ENCODE measurements at regions not wholly inside any gene's neighbourhood (a gene's known extent, or its start where the extent isn't known, plus 50 kb on each side); places are given as distances from the start of the nearest gene placed in this dataset.

DNA sequence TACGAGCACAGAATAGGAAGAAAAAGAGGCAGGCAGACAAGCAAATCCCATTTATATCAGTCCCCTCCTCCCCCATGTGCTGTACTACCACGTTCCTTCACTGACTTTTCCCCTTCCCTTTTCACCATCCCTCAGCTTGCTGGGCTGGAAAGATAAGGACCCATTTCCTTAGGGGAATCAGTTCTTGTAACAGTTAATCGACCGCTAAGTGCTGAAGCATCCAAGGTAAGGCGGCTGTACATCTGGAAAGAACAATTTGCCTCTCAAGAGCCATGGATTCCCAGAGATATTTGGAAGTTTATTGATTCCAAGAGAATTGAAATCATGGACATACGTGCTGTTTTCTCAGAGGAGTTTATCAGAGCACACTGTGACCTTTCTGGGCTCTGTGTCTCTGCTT, 1688.0 kb downstream of the STIM2 start:
- DNase-seq, result no peak

- no peak for DNase-seq
Measured at GRCh38 chr4:28555866-28556265, 1695.2 kb downstream of the STIM2 start.

- no peak for DNase-seq
Measured at GRCh38 chr4:28557755-28558154, 1697.1 kb downstream of the STIM2 start.

DNA sequence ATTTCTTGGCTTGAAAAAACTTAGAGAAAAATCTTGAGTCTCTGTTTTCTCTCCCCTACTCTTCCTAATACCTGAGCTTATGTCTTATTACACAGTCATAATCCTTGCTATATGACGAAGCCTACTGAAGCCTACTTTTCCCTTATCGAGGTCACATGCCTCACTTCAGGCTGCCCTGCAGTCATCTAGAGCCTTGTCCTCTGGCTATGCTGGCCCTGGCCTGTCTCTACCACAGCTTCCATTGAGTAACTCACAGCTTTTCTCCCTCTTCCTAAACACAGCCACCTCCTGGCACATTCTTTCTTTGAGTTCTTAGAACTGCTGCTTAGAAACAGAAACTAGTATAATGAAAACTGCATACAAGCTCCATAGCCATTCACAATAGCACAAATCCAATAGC, 1698.3 kb downstream of the STIM2 start:
- no peak for DNase-seq

DNA sequence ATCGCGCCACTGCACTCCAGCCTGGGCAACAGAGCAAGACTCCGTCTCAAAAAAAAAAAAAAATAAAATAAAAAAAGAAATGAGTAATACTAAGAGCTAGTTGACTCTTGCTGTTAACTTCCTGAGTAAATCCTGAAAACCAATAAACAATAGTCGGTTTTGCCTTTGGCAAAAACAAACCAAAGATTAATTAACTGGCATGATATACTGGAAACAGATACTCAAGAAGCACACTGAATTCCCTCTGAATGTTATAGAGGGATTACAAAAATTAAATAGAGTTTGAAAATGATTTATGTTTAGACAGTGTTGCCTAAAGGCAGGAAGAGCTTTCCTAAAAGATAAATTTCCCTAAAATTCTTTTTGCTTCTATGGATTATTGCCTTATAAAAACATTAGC, 1702.3 kb downstream of the STIM2 start:
- DNase-seq, result no peak

DNA sequence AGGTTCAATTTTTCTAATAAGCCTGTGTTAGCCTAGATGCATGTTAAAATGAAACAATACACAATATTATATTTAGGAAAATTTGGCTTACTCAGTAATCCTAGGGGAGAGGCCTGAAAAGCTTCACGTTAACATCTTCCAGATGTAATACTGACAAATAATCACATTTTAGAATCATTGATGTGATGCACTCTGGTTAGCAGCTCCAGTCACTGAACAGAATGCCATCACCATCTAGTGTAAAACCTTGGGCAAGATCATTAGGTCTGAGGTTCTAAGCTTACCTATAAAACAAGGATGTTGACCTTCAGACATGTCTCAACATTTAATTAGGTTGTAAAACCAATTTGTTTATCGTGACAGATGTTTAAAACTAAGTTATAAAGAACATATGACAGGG, 1704.8 kb downstream of the STIM2 start:
- DNase-seq, result no peak

- DNase-seq, result no peak
Measured at GRCh38 chr4:28600958-28601357, 1740.3 kb downstream of the STIM2 start.

DNA sequence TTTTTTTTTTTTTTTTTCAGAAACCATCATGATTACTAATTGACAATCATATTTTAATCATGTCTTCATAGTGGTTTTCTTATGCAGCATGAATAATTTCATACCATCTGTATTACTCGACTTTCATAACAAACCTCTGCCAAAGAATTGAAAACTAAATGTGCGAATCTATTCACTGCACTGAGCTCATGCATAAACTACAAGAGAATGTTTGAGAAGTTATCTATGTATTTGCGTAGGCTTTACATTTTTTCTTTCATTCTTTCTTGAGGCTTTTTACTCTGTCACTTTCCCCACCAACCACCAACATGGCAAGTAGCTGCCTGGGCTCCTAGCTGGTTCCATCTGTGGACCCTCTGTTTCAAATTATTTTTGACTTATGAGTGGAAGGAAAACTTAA, 1761.0 kb downstream of the STIM2 start:
- DNase-seq, result no peak

- no peak for DNase-seq
Measured at GRCh38 chr4:28636971-28637370, 1776.3 kb downstream of the STIM2 start.

- no peak for DNase-seq
Measured at GRCh38 chr4:28639747-28640146, 1779.1 kb downstream of the STIM2 start.

DNA sequence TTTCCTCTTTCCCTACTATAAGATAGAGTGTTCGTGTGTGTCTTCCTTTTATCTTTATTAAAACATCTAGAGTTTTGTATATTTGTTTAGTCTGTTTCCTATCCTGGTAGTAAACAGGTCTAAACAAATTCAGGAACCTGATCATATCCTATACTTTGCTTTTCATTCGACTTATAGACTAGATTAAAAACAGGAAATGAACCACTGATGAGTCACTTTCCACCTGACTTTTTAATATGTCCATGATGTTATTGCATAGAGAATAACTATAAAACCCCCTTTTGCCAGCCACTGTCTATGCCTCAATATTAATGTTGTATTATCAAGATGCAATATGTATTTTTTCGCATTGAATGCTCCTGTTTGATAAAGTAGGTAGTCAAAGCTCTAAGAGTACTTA, 1794.0 kb downstream of the STIM2 start:
- no peak for DNase-seq

- no peak for DNase-seq
Measured at GRCh38 chr4:28665306-28665705, 1804.7 kb downstream of the STIM2 start.

DNA sequence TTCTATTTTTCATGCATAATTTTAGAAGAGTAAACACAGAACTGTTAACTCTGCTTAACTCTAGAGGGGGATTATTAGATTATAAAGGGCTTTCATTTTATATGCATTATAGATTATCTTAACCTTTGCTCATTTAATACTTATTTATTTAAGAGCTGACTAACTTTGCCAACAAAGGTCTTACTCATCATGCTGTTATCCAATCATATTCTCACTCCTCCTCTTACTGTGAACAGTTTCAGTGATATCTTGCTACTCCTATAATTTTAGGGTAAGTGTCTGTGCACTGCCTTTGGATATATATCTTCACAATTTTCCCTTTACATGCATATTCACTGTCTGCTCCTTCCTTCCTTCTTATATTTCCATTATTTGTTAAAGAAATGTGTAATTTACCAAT, 1814.9 kb downstream of the STIM2 start:
- DNase-seq, result no peak

DNA sequence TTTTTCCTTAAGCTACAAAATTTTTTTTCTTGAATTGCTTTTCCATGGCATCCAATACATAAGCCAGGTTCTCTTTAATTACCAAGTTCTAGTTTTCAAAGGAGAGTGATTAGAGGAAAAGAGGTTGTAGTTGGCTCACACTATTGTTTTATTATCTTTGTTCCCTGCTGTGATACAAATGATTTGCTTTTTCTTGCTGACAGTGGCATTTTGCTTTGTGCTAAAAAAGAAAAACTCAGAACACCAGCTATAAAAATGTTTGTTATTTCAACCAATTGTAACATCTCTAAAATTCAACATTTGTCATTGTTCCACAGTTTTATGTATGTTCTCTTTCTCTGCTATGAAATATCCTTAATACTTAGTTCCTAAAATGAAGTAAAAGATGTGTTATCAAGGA, 1817.2 kb downstream of the STIM2 start:
- DNase-seq, result no peak

DNA sequence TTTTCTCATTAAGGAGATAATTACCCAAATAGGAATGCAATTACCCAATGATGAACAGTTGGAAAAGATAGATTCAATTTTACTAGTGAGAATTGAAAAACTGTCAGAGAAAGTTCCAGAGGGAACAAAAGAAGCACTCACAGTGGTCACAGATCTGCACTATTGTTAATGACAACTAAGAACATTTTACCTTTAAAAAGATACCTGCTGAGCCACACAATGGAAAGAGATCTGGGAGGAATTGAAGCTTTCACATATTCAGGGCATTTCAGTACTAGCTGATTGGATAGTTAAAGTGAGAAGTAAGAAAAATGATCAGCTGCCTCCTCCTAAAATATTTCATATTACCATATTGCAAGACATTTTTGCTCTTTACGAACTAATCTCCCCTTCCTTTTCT, 1822.2 kb downstream of the STIM2 start:
- no peak for DNase-seq

DNA sequence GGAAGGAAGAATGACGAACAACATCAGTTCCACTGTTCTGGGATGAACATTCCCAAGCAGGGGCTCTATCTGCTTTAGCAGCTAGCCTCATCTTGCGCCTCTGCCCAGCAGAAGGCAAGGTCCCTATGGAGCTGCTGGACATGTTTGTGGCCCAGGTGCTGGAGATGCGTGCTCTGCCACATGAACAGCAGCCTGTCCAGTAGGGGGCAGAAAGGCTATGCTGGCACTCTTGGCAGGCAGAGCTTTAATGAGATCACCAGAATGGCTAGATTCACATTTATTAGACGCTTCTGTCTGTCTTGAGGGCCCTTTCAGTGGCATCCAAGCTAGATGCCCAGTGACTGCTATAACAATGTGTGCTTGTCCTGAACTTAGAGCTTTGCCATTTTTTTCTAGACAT, 1826.0 kb downstream of the STIM2 start:
- DNase-seq, result peak; percentile 4

DNA sequence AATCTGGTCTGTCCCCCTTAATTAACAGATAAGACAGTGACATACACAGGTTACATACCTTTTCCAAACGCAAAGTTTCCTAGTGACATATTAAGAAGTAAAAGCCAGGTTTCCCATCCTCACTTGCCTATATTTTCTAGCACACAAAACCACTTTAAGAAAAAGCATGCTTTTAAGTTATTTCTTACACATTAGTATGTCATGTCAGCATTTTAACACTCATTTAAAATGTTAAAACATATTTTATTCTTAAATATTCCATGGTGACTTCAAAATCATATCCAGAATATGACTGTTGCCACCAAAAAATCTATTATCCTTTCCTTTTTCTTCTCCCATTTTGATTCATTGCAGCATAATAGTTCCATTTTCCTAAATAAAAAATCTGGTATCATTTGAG, 1830.2 kb downstream of the STIM2 start:
- DNase-seq, result no peak

GRCh38 chr4:28702571-28702970, 1841.9 kb downstream of the STIM2 start:
- no peak for DNase-seq

GRCh38 chr4:28709891-28710290, 1849.2 kb downstream of the STIM2 start:
- DNase-seq, result no peak

DNA sequence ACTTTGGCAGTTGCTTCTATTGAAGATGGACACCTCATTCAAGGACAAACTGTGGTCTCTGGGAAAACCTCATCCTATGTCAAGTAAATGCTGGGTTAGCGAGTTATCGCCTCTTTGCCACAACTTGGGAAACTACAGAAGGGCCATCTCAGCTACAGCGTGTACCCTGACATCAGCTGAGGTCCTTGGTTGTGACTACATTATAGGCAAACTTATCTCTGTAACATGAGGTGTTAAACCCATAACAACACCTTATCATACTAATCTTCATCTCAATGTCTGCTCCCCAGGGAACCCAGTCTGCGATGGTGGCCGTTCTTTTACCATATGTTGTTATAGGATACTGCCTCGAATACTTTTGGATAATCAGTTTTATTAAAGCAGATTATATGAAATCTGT, 1862.7 kb downstream of the STIM2 start:
- no peak for DNase-seq

DNA sequence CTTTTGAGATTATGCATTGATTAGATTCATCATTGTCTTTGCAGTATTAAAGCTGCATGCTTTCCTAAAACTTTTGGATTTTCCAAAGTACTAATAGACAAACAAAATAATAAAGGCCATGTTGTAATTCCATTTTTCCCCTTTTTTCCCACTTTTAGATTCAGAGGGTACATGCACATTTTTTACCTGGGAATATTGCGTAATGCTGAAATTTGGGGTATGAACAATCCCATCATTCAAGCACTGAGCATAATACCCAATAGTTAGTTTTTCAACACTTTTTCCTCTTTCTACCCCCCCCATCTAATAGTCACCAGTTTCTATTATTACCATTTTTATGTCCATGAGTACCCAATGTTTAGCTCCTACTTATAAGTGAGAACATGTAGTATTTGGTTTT, 1863.6 kb downstream of the STIM2 start:
- DNase-seq, result no peak

GRCh38 chr4:28730304-28730703, 1869.7 kb downstream of the STIM2 start:
- no peak for DNase-seq

DNA sequence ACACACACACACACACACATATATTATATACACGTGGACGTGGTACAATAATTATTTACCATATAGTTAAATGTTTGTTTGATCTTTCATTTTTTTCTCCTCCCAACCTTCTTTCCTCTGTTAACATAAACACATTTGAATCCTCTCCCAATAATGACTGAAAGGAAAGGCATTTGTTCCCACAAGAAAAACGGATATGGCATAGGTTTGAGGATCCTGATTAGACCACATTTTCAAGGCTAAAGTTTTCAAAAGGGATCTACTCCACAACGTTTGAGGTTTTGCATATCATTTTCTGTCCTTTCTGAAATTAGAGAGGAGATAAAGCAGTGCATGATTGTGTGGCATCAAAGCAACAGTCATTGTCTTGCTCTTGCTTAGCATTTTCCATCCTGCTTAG, 1883.4 kb downstream of the STIM2 start:
- no peak for DNase-seq

DNA sequence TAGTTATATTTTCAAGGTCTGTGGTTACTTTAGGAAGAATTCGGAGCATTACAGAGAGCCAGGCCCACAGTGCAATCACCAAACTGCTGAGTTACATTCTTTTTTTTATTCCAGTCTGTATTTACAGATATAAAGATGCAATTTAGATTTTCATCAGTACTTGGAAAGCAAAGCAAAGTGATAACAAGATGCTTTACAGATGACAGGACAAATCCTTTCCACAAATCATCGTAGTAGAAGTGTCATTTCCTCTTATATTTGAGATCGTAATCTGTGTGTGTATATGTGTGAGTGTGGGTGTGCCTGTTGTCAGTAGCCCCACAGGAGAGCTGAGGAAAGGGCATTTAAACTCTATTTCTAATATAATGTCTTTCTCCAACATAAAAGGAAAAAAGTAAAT, 1893.7 kb downstream of the STIM2 start:
- DNase-seq, result no peak

DNA sequence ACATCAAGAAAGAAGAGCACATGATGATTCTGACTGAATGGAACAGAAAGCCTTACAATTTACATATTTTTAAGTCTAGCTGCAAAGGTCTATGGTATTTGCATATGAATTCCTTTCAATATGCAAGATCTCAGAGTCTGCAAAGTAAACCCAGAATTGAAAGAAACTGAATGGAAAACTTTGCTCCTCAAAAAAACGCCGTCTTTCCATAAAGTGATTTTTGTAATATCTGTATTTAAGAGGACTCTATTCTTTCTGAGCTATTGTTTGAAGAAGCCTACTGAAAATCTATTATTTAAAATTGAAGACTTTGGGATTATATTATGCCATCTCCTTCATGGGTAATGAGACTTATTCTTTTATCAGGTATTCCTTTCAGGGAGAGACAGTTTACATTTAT, 1894.4 kb downstream of the STIM2 start:
- no peak for DNase-seq

GRCh38 chr4:28759064-28759463, 1898.4 kb downstream of the STIM2 start:
- no peak for DNase-seq
